IPS-NIHi7 (cell line): ENCODE measurements at regions not wholly inside any gene's neighbourhood (a gene's known extent, or its start where the extent isn't known, plus 50 kb on each side); places are given as distances from the start of the nearest gene placed in this dataset.

ENCODE experiments used
- DNase-seq: peaks from one replicate; pipeline ENCODE4 v3.0.0; 2012; ENCODE audit warnings: mixed read lengths; ENCODE audit errors: extremely low spot score

GRCh38 chr22:45094825-45095224 lies 68.9 kb upstream of the NUP50 start:
- no peak for DNase-seq

DNA sequence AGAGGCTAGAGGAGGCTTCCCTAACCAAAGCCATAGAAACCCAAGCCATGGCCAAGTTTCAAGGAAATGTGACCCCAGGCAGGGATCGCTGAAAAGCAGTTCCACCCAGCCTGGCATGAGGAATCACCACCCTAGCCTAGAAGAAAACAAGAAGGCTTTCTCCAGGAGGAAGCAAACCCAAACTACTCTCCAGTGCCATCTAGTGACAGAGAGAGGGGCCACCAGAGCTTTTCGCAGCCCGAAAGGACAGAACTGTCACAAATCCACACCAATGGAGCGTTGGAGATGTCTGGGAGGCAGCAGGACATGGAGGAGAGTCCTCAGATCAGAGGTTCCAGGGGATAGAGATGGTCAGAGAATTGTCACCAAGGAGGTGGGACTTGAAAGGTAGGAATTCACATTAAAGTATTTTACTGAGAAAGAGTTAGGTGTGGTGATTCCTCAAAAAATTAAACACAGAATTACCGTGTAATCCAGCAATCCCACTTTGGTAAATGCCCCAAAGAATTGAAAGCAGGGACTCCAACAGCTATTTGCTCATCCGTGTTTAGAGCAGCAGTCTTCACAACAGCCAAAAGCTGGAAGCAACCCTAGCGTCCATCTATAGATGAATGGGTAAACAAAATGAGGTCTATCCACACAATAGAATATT lies 67.3 kb upstream of the NUP50 start:
- peak; percentile 89 for DNase-seq

GRCh38 chr22:45097061-45097460 lies 66.7 kb upstream of the NUP50 start:
- DNase-seq: no peak

- DNase-seq: no peak
These were observed 65.7 kb upstream of the NUP50 start for GRCh38 chr22:45098056-45098455.

DNA sequence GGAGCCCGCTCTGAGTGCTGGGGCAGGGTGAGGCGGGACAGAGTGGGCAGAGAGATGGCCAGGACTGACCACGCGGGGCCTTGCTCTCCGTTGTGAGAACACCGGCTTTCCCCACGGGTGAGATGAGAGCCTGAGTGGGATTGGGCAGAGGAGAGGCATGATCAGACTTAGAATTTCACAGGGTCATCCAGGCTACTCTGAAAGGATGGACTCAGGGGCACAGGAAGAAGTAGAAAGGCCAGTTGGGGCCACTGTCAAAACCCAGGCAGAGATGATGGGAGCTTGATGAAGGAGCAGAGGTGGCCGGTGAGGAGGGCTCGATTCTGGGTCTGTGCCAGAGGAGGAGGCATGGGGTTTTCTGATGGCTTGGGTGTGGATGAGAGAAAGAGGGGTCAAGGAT lies 63.8 kb upstream of the NUP50 start:
- DNase-seq: no peak

DNA sequence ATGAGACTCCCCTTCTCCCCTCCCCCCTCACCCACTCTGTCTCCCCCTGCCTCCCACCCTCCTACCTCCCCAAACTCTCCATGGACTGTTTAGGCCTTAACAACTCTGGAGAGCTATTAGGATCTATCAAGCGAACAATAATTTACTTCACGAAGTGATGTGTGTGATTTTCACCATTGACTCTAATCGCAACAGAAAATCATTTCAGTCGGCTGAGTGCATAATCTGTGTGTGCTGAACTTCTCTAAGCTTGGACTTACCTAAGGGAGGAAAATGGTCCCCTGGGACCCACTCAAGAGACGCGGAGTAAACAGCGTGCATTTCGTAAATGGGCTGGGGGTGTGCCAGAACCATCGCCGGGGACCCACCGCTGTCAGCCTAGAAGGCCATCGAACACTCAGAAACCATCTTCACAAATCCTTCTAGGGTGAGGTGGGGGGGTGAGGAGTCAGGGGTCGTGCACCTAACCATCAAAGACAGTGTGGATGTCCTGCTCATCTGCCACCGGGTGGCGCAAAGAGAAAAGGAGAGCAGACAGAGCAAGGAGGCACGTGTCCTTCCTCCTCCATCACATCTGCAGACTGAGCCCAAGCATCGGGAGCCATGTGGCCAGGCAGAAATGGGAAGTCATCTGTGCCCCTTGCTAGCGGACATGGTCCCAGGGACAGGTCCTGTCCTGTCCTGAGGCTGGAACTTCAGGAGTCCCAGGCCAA lies 62.1 kb upstream of the NUP50 start:
- peak; percentile 83 for DNase-seq

- DNase-seq: no peak
These were observed 60.8 kb upstream of the NUP50 start for GRCh38 chr22:45102896-45103420.

GRCh38 chr22:45103756-45104155 lies 60.0 kb upstream of the NUP50 start:
- peak; percentile 57 for DNase-seq

GRCh38 chr22:45104313-45104712 lies 59.4 kb upstream of the NUP50 start:
- DNase-seq: no peak

DNA sequence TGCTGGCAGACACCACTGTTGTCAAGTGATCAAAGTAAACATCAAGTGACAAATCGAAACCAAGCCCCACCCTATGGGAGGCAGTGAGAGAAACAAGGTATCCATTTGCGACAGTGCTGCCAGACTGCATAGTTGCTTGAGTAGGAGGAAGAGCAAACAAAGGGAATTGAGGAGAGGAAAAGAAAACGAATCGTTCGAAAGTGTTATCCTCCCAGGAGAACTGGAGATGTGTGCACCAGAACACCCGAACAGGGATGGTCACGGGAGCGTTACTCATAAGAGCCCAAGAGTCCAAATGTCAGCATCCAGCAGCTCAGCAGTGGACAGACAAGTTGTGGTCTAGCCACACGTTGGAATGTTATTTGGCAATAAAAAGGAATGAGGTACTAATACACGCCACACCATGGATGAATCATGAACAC lies 58.4 kb upstream of the NUP50 start:
- DNase-seq: no peak

- DNase-seq: no peak
These were observed 56.1 kb upstream of the NUP50 start for GRCh38 chr22:45107671-45108070.

DNA sequence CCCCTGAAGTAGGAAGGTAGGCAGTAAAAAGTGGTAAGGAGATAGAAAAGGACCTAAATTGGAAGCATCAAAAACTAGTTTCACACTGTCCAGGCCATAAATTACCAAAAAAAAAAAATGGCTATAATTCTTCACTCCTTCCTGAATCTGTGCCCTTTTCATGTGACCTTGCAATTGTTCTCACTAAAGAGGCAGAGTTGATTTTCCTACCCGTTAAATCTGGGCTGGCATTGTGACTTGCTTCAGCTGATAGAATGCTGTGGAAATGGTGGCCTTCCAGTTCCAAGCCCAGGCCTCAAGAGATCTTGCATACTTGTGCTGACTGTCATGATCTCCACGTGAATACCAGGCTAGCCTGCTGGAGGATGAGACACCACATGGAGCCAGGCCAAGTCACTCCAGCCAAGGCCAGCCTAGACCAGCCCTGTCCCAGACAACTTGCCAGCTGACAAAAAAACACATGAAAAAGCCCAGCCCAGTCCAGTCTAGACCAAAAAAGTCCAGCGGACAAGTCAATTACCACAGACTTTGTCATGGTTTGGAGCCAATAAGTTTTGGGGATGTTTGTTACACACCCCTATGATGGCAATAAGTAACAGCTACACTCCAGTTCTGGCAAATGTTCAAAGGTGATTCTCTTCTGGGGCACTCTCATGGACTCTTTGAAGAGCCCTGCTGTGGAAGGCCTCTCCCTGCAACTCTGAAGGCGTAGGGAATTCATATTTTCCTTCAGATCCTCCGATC lies 51.4 kb upstream of the NUP50 start:
- DNase-seq: no peak
